SK-N-MC (cell line): ENCODE measurements at regions not wholly inside any gene's neighbourhood (a gene's known extent, or its start where the extent isn't known, plus 50 kb on each side); places are given as distances from the start of the nearest gene placed in this dataset.

Source experiments
- DNase-seq: peaks from one replicate; pipeline ENCODE4 v3.0.0-alpha.2; 2011; ENCODE audit warnings: low read depth, low spot score
- H3K27ac ChIP-seq: fragments of 200-600 bp; sonication (generic); 2 replicates; pipeline ENCODE4 v1.5.1; 2016; ENCODE audit warnings: mixed run types
- H3K36me3 ChIP-seq: fragments of 200-600 bp; sonication (generic); 2 replicates; pipeline ENCODE4 v1.6.1; 2017; ENCODE audit warnings: antibody characterized with exemption, low read length, mixed read lengths; ENCODE audit not compliant: insufficient read depth
- H3K4me3 ChIP-seq: fragments of 200-600 bp; sonication (generic); 2 replicates; pipeline ENCODE4 v1.5.1; 2016
- H3K9ac ChIP-seq: fragments of 200-600 bp; sonication (generic); 2 replicates; pipeline ENCODE4 v1.8.0; 2017; ENCODE audit warnings: mixed run types, mixed read lengths; ENCODE audit not compliant: insufficient read length
- H3K9me3 ChIP-seq: fragments of 200-600 bp; sonication (generic); 2 replicates; pipeline ENCODE4 v1.6.1; 2017; ENCODE audit warnings: low read depth, mild to moderate bottlenecking, antibody characterized with exemption, low read length, moderate library complexity, mixed read lengths
- EZH2 ChIP-seq: fragments of 200-600 bp; sonication (generic); IDR thresholded peaks from one replicate; pipeline ENCODE4 v1.6.1; 2017; ENCODE audit warnings: antibody characterized with exemption
- FOXP2 ChIP-seq: optimal IDR thresholded peaks from 2 replicates; pipeline ENCODE3; 2011; ENCODE audit warnings: mild to moderate bottlenecking, moderate library complexity; ENCODE audit not compliant: insufficient read depth; ENCODE audit errors: extremely low read length, control extremely low read depth
- POLR2AphosphoS5 ChIP-seq: IDR thresholded peaks from 2 replicates; pipeline ENCODE4 v1.6.1; 2012; ENCODE audit warnings: mild to moderate bottlenecking, low read depth, low read length, borderline replicate concordance

- Histone ChIP-seq H3K27ac (no peak overlapping the region), H3K36me3 (no peaks in the 10 kb centered on the region), H3K9ac (no peak overlapping the region), H3K4me3 (no peak overlapping the region), H3K9me3 (no peaks in the 10 kb centered on the region)
- no peak for TF ChIP-seq FOXP2
- TF ChIP-seq POLR2AphosphoS5, result no peak
- TF ChIP-seq EZH2, result no peak
- no peak for DNase-seq
Observed at GRCh38 chr13:34634448-34634847, 307.6 kb upstream of the NBEA start.

GRCh38 chr13:34637138-34637537, 304.9 kb upstream of the NBEA start:
- no peaks in the 10 kb centered on the region for H3K36me3 ChIP-seq
- TF ChIP-seq EZH2 (no peak), FOXP2 (no peak), POLR2AphosphoS5 (no peak)
- no peak overlapping the region for H3K9ac ChIP-seq
- DNase-seq, result no peak
- H3K27ac ChIP-seq, result no peak overlapping the region
- no peaks in the 10 kb centered on the region for H3K9me3 ChIP-seq
- no peak overlapping the region for H3K4me3 ChIP-seq

GRCh38 chr13:34637636-34638035, 304.4 kb upstream of the NBEA start:
- TF ChIP-seq POLR2AphosphoS5, result no peak
- TF ChIP-seq EZH2, result no peak
- TF ChIP-seq FOXP2, result no peak
- H3K27ac ChIP-seq, result no peak overlapping the region
- no peak for DNase-seq

GRCh38 chr13:34638897-34639296, 303.2 kb upstream of the NBEA start:
- TF ChIP-seq POLR2AphosphoS5 (no peak), FOXP2 (no peak), EZH2 (no peak)
- no peak for DNase-seq
- Histone ChIP-seq H3K27ac (no peak overlapping the region), H3K36me3 (no peaks in the 10 kb centered on the region), H3K9me3 (no peaks in the 10 kb centered on the region), H3K4me3 (no peak overlapping the region), H3K9ac (no peak overlapping the region)

More at GRCh38 chr13:34637636-34638035, 304.4 kb upstream of the NBEA start:
- Histone ChIP-seq H3K4me3 (no peak overlapping the region), H3K9me3 (no peaks in the 10 kb centered on the region), H3K36me3 (no peaks in the 10 kb centered on the region), H3K9ac (no peak overlapping the region)

- TF ChIP-seq EZH2, result no peak
- no peak for TF ChIP-seq FOXP2
- no peak for TF ChIP-seq POLR2AphosphoS5
- Histone ChIP-seq H3K36me3 (no peaks in the 10 kb centered on the region), H3K27ac (no peak overlapping the region), H3K9me3 (no peaks in the 10 kb centered on the region), H3K9ac (no peak overlapping the region), H3K4me3 (no peak overlapping the region)
- no peak for DNase-seq
Observed at GRCh38 chr13:34640179-34640992, 301.7 kb upstream of the NBEA start.

- Histone ChIP-seq H3K4me3 (no peak overlapping the region), H3K9me3 (no peaks in the 10 kb centered on the region), H3K27ac (no peak overlapping the region), H3K36me3 (no peaks in the 10 kb centered on the region), H3K9ac (no peak overlapping the region)
- no peak for TF ChIP-seq POLR2AphosphoS5
- no peak for TF ChIP-seq EZH2
- TF ChIP-seq FOXP2, result no peak
- DNase-seq, result no peak
Observed at GRCh38 chr13:34640993-34641330, 301.1 kb upstream of the NBEA start.

- H3K4me3 ChIP-seq, result no peak overlapping the region
- TF ChIP-seq POLR2AphosphoS5, result no peak
- no peak for TF ChIP-seq FOXP2
- TF ChIP-seq EZH2, result no peak
- H3K36me3 ChIP-seq, result no peaks in the 10 kb centered on the region
- no peak for DNase-seq
- no peak overlapping the region for H3K27ac ChIP-seq
- no peak overlapping the region for H3K9ac ChIP-seq
- no peaks in the 10 kb centered on the region for H3K9me3 ChIP-seq
Observed at GRCh38 chr13:34647379-34648150, 294.5 kb upstream of the NBEA start.

- no peak overlapping the region for H3K27ac ChIP-seq
- TF ChIP-seq FOXP2 (no peak), POLR2AphosphoS5 (no peak), EZH2 (no peak)
- no peak for DNase-seq
- H3K9ac ChIP-seq, result no peak overlapping the region
- no peak overlapping the region for H3K4me3 ChIP-seq
- no peaks in the 10 kb centered on the region for H3K9me3 ChIP-seq
- H3K36me3 ChIP-seq, result no peaks in the 10 kb centered on the region
Observed at GRCh38 chr13:34654203-34654602, 287.9 kb upstream of the NBEA start.

- no peak for DNase-seq
- no peak overlapping the region for H3K9ac ChIP-seq
Observed at GRCh38 chr13:34654647-34655046, 287.4 kb upstream of the NBEA start.

More at GRCh38 chr13:34654647-34655046, 287.4 kb upstream of the NBEA start:
- Histone ChIP-seq H3K4me3 (no peak overlapping the region), H3K36me3 (no peaks in the 10 kb centered on the region), H3K9me3 (no peaks in the 10 kb centered on the region), H3K27ac (no peak overlapping the region)
- TF ChIP-seq FOXP2, result no peak
- TF ChIP-seq POLR2AphosphoS5, result no peak
- no peak for TF ChIP-seq EZH2
